ENCODE measurements at regions not wholly inside any gene's neighbourhood (a gene's known extent, or its start where the extent isn't known, plus 50 kb on each side); places are given as distances from the start of the nearest gene placed in this dataset.

- no peak for TF ChIP-seq CTCF (IDR thresholded peaks at IDR 0.05; ENCODE audit: insufficient read depth, low read depth, low read length)
- peak; percentile 13 for DNase-seq (ENCODE audit: low read depth)
- no peak overlapping the region for H3K4me3 ChIP-seq (ENCODE audit: low read depth, low read length)
These were observed 243.0 kb downstream of the ICE1 start for GRCh38 chr5:5665225-5666075.

- no peak overlapping the region for H3K4me3 ChIP-seq (ENCODE audit: low read depth, low read length)
- no peak for TF ChIP-seq CTCF (IDR thresholded peaks at IDR 0.05; ENCODE audit: insufficient read depth, low read depth, low read length)
- no peak for DNase-seq (ENCODE audit: low read depth)
These were observed 236.5 kb downstream of the ICE1 start for GRCh38 chr5:5658889-5659465.

GRCh38 chr5:5658226-5658625, 235.7 kb downstream of the ICE1 start:
- peak; percentile 31 for DNase-seq (ENCODE audit: low read depth)
- no peak for TF ChIP-seq CTCF (IDR thresholded peaks at IDR 0.05; ENCODE audit: insufficient read depth, low read depth, low read length)
- no peak overlapping the region for H3K4me3 ChIP-seq (ENCODE audit: low read depth, low read length)

- no peak for DNase-seq (ENCODE audit: low read depth)
- TF ChIP-seq CTCF (IDR thresholded peaks at IDR 0.05; ENCODE audit: insufficient read depth, low read depth, low read length): no peak
- H3K4me3 ChIP-seq (ENCODE audit: low read depth, low read length): no peak overlapping the region
These were observed 229.7 kb downstream of the ICE1 start for GRCh38 chr5:5652181-5652580.

- no peak for DNase-seq (ENCODE audit: low read depth)
- TF ChIP-seq CTCF (IDR thresholded peaks at IDR 0.05; ENCODE audit: insufficient read depth, low read depth, low read length): no peak
- no peak overlapping the region for H3K4me3 ChIP-seq (ENCODE audit: low read depth, low read length)
These were observed 228.5 kb downstream of the ICE1 start for GRCh38 chr5:5650949-5651348.

- no peak for TF ChIP-seq CTCF (IDR thresholded peaks at IDR 0.05; ENCODE audit: insufficient read depth, low read depth, low read length)
- no peak for DNase-seq (ENCODE audit: low read depth)
- no peak overlapping the region for H3K4me3 ChIP-seq (ENCODE audit: low read depth, low read length)
These were observed 227.8 kb downstream of the ICE1 start for GRCh38 chr5:5650242-5650641.

All from fibroblast of villous mesenchyme (primary cell).